Smooth muscle cell (in vitro differentiated cells): ENCODE measurements at regions not wholly inside any gene's neighbourhood (a gene's known extent, or its start where the extent isn't known, plus 50 kb on each side); places are given as distances from the start of the nearest gene placed in this dataset.

ENCODE experiments used
- DNase-seq: peaks from one replicate; lab custom pipeline; 2025; ENCODE audit not compliant: unreplicated experiment; lab: John Stamatoyannopoulos, UW
- H2AFZ ChIP-seq: fragments of 200-600 bp; sonication (generic); 2 replicates; pipeline ENCODE4 v1.6.0; 2016; ENCODE audit warnings: antibody characterized with exemption, low read depth, mild to moderate bottlenecking
- H3F3A ChIP-seq: fragments of 200-600 bp; sonication (generic); 2 replicates; pipeline ENCODE4 v1.6.0; 2017; ENCODE audit warnings: antibody characterized with exemption, low read depth
- H3K27ac ChIP-seq: fragments of 200-600 bp; sonication (generic); 2 replicates; pipeline ENCODE4 v1.5.1; 2016; ENCODE audit warnings: low read depth, mild to moderate bottlenecking
- H3K27me3 ChIP-seq: fragments of 200-600 bp; sonication (generic); 2 replicates; pipeline ENCODE4 v1.6.1; 2016; ENCODE audit warnings: low read depth, mild to moderate bottlenecking
- H3K36me3 ChIP-seq: fragments of 200-600 bp; sonication (generic); 2 replicates; pipeline ENCODE4 v1.5.1; 2016; ENCODE audit warnings: low read depth
- H3K4me1 ChIP-seq: fragments of 200-600 bp; sonication (generic); 2 replicates; pipeline ENCODE4 v1.5.1; 2016; ENCODE audit warnings: low read depth
- H3K4me2 ChIP-seq: fragments of 200-600 bp; sonication (generic); 2 replicates; pipeline ENCODE4 v1.6.0; 2016; ENCODE audit warnings: mild to moderate bottlenecking
- H3K4me3 ChIP-seq: fragments of 200-600 bp; sonication (generic); 2 replicates; pipeline ENCODE4 v1.5.1; 2016; ENCODE audit warnings: mild to moderate bottlenecking
- H3K79me2 ChIP-seq: fragments of 200-600 bp; sonication (generic); 2 replicates; pipeline ENCODE4 v1.6.0; 2016; ENCODE audit warnings: low read depth, mild to moderate bottlenecking
- H3K9ac ChIP-seq: fragments of 200-600 bp; sonication (generic); 2 replicates; pipeline ENCODE4 v1.6.0; 2016; ENCODE audit warnings: low read depth
- H3K9me3 ChIP-seq: fragments of 200-600 bp; sonication (generic); replicated peaks from 2 replicates; pipeline ENCODE4 v1.5.1; 2016; ENCODE audit warnings: low read depth
- H4K20me1 ChIP-seq: fragments of 200-600 bp; sonication (generic); 2 replicates; pipeline ENCODE4 v1.6.0; 2016; ENCODE audit warnings: low read depth
- WGBS: methylation state at CpG from one replicate; pipeline ENCODE4 v1.1.7; 2016; ENCODE audit warnings: low lambda C conversion rate; 5-methylcytosine and 5-hydroxymethylcytosine counted together
- TF ChIP-seq, protein P1 (sequence below): fragments of 200-600 bp; sonication (generic); IDR thresholded peaks from 2 replicates; pipeline ENCODE4 v1.5.1; 2017; ENCODE audit warnings: borderline replicate concordance, mild to moderate bottlenecking, antibody characterized with exemption; ENCODE audit not compliant: insufficient read depth, poor library complexity, severe bottlenecking

DNA sequence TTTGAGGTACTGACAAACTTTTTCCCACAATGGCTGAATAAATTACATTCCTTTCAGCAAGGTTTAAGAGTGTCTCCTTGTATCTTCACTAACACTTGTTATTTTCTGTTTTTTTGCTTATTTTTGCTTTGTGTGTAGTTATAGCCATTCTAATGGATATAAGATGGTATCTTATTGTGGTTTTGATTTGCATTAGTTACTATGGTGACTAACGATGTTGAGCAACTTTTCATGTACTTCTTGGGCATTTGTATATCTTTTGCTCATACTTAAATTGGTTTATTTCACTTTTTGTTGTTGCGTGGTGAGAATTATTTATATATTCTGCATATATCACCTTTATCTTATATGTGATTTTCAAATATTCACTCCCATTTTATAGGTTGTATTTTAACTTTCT, 79.9 kb upstream of the FSIP2 start:
- Histone ChIP-seq H3K79me2 (no peaks in the 10 kb centered on the region), H3K27me3 (no peaks in the 10 kb centered on the region), H3K4me3 (no peak overlapping the region), H3F3A (no peaks in the 10 kb centered on the region), H3K9me3 (no peaks in the 10 kb centered on the region), H3K4me2 (no peak overlapping the region), H3K36me3 (no peaks in the 10 kb centered on the region), H3K4me1 (no peaks in the 10 kb centered on the region), H3K9ac (no peak overlapping the region), H2AFZ (no peak overlapping the region), H4K20me1 (no peaks in the 10 kb centered on the region), H3K27ac (no peak overlapping the region)
- WGBS = 89% methylated on average over 2 of the region's 2 CpGs
- no peak for DNase-seq
- TF ChIP-seq, protein P1, sequence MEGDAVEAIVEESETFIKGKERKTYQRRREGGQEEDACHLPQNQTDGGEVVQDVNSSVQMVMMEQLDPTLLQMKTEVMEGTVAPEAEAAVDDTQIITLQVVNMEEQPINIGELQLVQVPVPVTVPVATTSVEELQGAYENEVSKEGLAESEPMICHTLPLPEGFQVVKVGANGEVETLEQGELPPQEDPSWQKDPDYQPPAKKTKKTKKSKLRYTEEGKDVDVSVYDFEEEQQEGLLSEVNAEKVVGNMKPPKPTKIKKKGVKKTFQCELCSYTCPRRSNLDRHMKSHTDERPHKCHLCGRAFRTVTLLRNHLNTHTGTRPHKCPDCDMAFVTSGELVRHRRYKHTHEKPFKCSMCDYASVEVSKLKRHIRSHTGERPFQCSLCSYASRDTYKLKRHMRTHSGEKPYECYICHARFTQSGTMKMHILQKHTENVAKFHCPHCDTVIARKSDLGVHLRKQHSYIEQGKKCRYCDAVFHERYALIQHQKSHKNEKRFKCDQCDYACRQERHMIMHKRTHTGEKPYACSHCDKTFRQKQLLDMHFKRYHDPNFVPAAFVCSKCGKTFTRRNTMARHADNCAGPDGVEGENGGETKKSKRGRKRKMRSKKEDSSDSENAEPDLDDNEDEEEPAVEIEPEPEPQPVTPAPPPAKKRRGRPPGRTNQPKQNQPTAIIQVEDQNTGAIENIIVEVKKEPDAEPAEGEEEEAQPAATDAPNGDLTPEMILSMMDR = no peak

DNA sequence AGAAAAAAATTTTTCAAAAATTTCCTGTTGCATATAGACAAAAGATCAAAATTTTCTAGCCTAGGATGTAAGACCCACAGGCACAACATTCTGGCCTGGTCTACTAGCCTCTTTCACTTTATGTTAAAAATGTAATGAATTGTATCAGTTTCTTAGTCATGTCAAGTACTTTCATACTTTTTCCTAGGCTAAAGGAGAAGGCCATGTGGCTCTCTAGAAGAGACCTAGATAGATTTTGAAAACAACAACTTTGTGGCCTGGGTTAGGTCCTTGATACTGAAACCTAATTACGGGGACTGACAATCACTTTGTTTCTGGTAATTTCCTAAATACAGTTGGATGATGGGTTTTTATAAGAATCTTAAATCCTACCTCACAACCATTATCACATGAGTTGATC, 74.8 kb upstream of the FSIP2 start:
- no peak overlapping the region for H3K4me2 ChIP-seq
- TF ChIP-seq, protein P1 = no peak

DNA sequence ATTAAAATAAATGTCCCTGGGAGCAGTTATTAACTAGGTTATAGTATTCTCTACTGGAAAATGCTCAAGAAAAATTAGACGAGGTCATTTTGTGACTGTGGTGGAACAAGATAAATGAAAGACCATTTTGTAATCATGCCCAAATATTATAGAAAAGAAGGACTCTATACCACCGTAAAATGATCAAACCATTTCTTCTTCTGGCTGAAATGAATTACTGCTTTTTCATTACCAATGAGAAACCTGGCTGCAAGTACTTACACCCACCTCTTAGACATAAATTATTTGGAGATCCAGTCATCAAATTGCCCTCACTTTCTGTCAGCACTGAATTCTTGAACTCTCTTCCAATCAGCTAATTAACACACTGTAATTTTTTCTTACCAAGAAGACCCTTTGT, 74.2 kb upstream of the FSIP2 start:
- Histone ChIP-seq H3K27me3 (no peaks in the 10 kb centered on the region), H3K27ac (no peak overlapping the region), H3K79me2 (no peaks in the 10 kb centered on the region), H3K36me3 (no peaks in the 10 kb centered on the region), H4K20me1 (no peaks in the 10 kb centered on the region), H3K9me3 (no peaks in the 10 kb centered on the region), H3K9ac (no peak overlapping the region), H2AFZ (no peak overlapping the region), H3K4me3 (no peak overlapping the region), H3K4me1 (no peaks in the 10 kb centered on the region), H3K4me2 (no peak overlapping the region), H3F3A (no peaks in the 10 kb centered on the region)
- TF ChIP-seq, protein P1 = no peak
- WGBS = 96% methylated on average over 2 of the region's 2 CpGs
- DNase-seq = no peak

More for the DNA sequence above, 74.8 kb upstream of the FSIP2 start:
- H2AFZ ChIP-seq = no peak overlapping the region
- no peaks in the 10 kb centered on the region for H3K9me3 ChIP-seq
- no peak overlapping the region for H3K9ac ChIP-seq
- no peaks in the 10 kb centered on the region for H3K36me3 ChIP-seq
- no peaks in the 10 kb centered on the region for H3K4me1 ChIP-seq
- no peaks in the 10 kb centered on the region for H3F3A ChIP-seq
- WGBS = 85% methylated on average over 1 of the region's 1 CpG
- no peaks in the 10 kb centered on the region for H4K20me1 ChIP-seq
- no peak overlapping the region for H3K4me3 ChIP-seq
- no peak for DNase-seq
- no peak overlapping the region for H3K27ac ChIP-seq
- H3K79me2 ChIP-seq = no peaks in the 10 kb centered on the region
- H3K27me3 ChIP-seq = no peaks in the 10 kb centered on the region

DNA sequence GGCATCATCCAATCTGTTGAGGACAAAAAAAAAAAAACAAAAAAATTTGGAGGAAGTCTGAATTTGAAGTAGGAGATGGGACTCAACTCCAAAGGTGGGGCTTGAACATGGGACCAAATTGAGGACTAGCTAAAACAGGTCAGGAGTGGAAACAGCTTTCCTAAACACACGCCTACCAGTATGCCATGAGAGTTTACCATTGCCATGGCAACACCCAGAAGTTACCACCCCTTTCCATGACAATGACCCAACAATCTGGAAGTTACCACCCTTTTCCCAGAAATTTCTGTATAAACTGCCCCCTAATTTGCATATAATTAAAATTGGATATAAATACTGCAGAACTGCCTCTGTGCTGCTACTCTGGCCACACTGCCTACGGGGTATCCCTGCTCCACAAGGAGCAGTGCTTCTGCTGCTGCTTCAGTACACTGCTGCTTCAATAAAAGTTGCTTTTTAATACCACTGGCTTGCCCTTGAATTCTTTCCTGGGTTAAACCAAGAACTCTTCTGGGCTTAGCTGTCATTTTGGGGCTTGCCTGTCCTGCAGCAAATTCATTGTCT, 73.3 kb upstream of the FSIP2 start:
- H3K36me3 ChIP-seq = no peaks in the 10 kb centered on the region
- H3K79me2 ChIP-seq = no peaks in the 10 kb centered on the region
- 93% methylated on average over 2 of the region's 2 CpGs for WGBS
- TF ChIP-seq, protein P1 = no peak
- no peak for DNase-seq
- H3K4me3 ChIP-seq = no peak overlapping the region
- H3K9me3 ChIP-seq = no peaks in the 10 kb centered on the region
- no peak overlapping the region for H3K27ac ChIP-seq
- H3K9ac ChIP-seq = no peak overlapping the region
- H3K4me1 ChIP-seq = no peaks in the 10 kb centered on the region
- H3F3A ChIP-seq = no peaks in the 10 kb centered on the region
- H3K27me3 ChIP-seq = no peaks in the 10 kb centered on the region
- H2AFZ ChIP-seq = no peak overlapping the region
- no peaks in the 10 kb centered on the region for H4K20me1 ChIP-seq
- no peak overlapping the region for H3K4me2 ChIP-seq
